Stimulated activated CD8-positive, alpha-beta memory T cell treated with anti-CD3 and anti-CD28 coated beads, Interleukin-15, amount 100 ng/mL, for 1 hour (primary cell): ENCODE measurements at regions not wholly inside any gene's neighbourhood (a gene's known extent, or its start where the extent isn't known, plus 50 kb on each side); places are given as distances from the start of the nearest gene placed in this dataset.

Experiments used
- DNase-seq: peaks from one replicate; pipeline ENCODE4 v3.0.0-alpha.2; 2020; ENCODE audit warnings: low read depth

GRCh38 chr10:129278686-129279085 lies 188.4 kb upstream of the MGMT start:
- DNase-seq = no peak

GRCh38 chr10:129279446-129280154 lies 187.4 kb upstream of the MGMT start:
- no peak for DNase-seq

GRCh38 chr10:129280155-129280502 lies 186.9 kb upstream of the MGMT start:
- no peak for DNase-seq

- no peak for DNase-seq
These were observed 186.0 kb upstream of the MGMT start for GRCh38 chr10:129280908-129281586.

DNA sequence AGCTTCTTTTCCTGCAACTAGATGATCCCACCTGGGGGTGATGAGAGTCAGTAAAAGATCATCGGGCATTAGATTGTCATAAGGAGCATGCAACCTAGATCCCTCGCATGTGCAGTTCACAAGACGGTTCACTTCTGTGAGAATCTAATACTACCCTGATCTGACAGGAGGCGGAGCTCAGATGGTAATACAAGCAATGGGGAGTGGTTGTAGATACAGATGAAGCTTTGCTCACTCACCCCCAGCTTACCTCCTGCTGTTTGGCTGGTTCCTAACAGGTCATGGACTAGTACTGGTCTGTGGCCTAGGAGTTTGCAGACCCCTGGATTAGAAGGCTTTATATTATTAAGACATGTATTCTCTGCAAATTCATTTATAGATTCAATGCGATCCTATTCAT lies 181.6 kb upstream of the MGMT start:
- no peak for DNase-seq

GRCh38 chr10:129288999-129289584 lies 177.9 kb upstream of the MGMT start:
- DNase-seq = no peak

GRCh38 chr10:129293991-129294700 lies 172.9 kb upstream of the MGMT start:
- no peak for DNase-seq

- no peak for DNase-seq
These were observed 172.1 kb upstream of the MGMT start for GRCh38 chr10:129294944-129295343.

- DNase-seq = no peak
These were observed 162.0 kb upstream of the MGMT start for GRCh38 chr10:129305046-129305445.

DNA sequence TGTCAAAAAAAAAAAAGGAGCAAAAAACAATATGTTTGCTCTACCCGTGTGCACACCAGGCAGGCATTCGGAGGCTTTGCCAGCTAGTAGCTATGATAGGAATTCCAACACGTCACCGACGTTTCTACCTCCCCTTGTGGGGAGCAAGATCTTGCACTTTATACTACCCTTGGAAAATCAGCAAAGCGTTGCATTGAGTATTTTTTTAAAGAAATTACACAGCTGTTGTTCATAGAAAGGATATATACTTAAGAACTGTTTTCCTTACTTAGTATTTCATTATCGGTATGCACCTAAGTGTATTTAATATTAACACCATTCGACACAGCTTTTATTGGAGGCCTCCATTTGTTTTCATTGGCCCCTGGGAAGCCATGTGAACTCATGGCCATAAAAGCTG lies 159.9 kb upstream of the MGMT start:
- DNase-seq = no peak

GRCh38 chr10:129308953-129309564 lies 158.0 kb upstream of the MGMT start:
- no peak for DNase-seq

DNA sequence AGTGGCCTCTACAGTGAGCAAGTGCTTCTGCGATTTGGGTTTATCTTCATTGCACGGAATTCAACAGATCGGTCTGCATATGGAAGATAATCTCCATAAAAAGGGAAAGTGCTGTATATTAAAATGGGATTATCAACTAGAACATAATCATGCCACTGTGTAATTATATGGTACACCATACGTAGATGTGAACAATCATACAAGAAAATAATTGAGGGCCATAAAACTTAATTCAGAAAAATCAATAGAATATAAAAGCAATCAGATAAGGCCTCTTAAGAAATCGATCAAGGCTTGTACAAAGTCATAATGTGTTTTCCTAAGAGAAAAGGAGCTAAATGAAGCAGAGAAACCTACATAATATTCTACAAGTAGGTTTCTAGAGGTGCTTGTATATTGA lies 157.5 kb upstream of the MGMT start:
- no peak for DNase-seq

GRCh38 chr10:129310881-129311280 lies 156.2 kb upstream of the MGMT start:
- DNase-seq = no peak

DNA sequence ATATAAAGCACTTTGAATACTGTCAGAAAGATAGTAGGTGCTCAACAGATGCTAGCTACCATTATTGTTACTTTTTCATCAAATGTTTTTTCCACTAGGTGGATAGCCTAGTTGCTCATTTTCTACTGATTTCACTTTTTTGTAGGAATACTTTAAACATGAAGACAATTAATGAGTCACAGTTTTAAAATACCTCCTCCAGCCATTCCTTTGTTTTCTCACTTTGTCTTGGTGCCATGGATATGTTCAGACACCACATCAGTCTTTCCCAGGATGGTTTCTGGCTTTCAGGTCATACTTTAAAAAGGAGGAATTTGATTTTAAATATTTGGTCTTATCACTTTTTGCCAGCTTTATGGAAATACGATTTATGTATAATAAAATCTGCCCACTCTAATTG lies 147.1 kb upstream of the MGMT start:
- no peak for DNase-seq

DNA sequence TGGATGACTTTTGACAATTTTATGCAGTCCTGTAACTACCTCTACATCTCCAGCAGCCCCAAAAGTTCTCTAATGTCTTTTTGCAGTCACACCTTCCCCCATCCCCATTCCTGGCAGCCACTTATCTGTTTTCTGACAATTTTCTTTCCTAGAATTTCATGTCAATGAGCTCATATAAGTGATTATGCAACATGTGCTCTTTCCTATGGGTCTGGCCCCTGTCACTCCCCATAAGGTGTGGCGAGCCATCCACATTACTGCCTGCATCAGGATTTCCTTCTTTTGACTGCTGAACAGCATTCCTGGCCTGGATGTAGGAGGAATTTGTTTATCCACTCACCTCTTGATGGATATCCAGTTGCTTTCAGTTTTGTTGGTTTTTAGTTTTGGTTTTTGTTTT lies 146.7 kb upstream of the MGMT start:
- no peak for DNase-seq

- DNase-seq = no peak
These were observed 145.3 kb upstream of the MGMT start for GRCh38 chr10:129321727-129322126.

DNA sequence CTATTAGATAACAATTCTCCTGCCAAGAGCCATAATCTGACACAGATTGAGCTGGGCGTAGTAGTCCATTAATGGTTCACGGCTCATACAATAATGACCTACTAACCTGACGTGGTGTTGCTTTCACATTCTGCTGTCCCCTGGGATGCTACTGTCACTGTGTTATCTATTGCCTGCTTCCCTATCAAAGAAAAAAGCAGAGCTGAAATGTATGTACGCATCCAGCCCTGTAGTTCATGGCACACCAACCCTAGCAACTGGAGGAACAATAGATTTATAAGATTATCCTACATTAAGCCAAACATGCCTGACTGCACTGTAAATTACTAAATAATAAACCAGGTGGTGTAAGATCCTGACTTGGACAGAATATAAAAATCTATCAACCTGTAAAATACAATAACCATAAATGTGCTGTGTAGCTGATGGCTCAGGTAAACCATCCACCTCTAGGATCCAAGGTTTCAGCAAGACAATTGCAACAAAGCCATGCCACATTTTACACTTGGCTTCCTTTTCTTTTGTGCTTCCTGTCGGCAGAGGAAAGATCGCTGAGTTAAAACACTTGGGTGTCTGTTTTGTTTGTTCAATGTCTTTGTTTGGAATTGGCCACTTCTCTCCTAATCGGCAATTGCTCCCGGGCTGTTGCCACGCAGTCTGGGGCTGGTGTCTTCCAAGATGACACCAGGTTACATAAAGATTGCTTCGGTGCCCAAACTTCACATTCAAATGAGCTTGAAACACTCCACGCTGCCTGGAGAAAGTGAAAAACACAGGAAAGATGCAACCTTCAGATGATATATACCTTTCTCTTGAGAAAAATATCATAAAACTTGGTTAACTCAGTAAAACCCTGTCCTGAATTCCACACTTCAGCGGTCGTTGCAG lies 143.9 kb upstream of the MGMT start:
- no peak for DNase-seq

DNA sequence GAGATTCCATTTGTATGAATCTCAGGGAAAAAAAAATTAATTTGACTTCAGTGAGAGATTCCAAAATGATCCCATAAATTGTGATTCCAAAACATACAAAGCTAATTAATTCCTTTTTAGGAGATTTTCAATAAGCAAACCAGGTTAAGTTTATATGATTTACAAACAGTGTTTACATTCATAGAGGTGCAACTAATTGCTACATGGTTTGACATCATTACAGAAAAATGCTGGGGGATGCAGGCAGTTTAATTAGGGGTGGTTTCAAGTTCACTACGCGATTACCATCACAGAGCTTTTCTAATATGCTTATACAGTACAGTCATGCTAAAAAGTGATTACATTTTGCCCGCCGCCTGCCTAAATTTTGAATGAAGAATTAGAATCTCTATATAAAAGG lies 143.2 kb upstream of the MGMT start:
- DNase-seq = no peak

GRCh38 chr10:129325893-129326292 lies 141.1 kb upstream of the MGMT start:
- no peak for DNase-seq

GRCh38 chr10:129328546-129328945 lies 138.5 kb upstream of the MGMT start:
- no peak for DNase-seq

- DNase-seq = no peak
These were observed 137.5 kb upstream of the MGMT start for GRCh38 chr10:129329385-129330055.
